ENCODE measurements at regions not wholly inside any gene's neighbourhood (a gene's known extent, or its start where the extent isn't known, plus 50 kb on each side); places are given as distances from the start of the nearest gene placed in this dataset.

- DNase-seq (ENCODE audit: low spot score in 2 of 2), result no peak
- no peaks in the 10 kb centered on the region for H3K4me1 ChIP-seq
- no peaks in the 10 kb centered on the region for H3K27me3 ChIP-seq
- peaks cover 0 to 19% of the 10 kb centered on the region in 2 donors for H3K9me3 ChIP-seq
- TF ChIP-seq POLR2AphosphoS5 (IDR thresholded peaks at IDR 0.05) (no peak), POLR2A (IDR thresholded peaks at IDR 0.05) (no peak), CTCF (IDR thresholded peaks at IDR 0.05) (no peak)
- H3K4me3 ChIP-seq, result no peak overlapping the region
- intact Hi-C loops (cut with DNase I; ENCODE audit: low total_unique reads), result no loop called here
- H3K36me3 ChIP-seq, result no peaks in the 10 kb centered on the region
- no peak overlapping the region for H3K27ac ChIP-seq
Measured at GRCh38 chr7:153388611-153389010, 629.1 kb downstream of the ACTR3B start.

- Histone ChIP-seq H3K36me3 (no peaks in the 10 kb centered on the region), H3K9me3 (peaks cover 0 to 19% of the 10 kb centered on the region in 2 donors), H3K27me3 (no peaks in the 10 kb centered on the region), H3K27ac (no peak overlapping the region), H3K4me1 (no peaks in the 10 kb centered on the region), H3K4me3 (no peak overlapping the region)
- TF ChIP-seq POLR2AphosphoS5 (IDR thresholded peaks at IDR 0.05) (no peak), CTCF (IDR thresholded peaks at IDR 0.05) (no peak), POLR2A (IDR thresholded peaks at IDR 0.05) (no peak)
- intact Hi-C loops (cut with DNase I; ENCODE audit: low total_unique reads), result no loop called here
- no peak for DNase-seq (ENCODE audit: low spot score in 2 of 2)
Measured at GRCh38 chr7:153389261-153389660, 629.7 kb downstream of the ACTR3B start.

- Histone ChIP-seq H3K36me3 (no peaks in the 10 kb centered on the region), H3K4me3 (no peak overlapping the region), H3K9me3 (peaks cover 0 to 19% of the 10 kb centered on the region in 2 donors), H3K4me1 (no peaks in the 10 kb centered on the region), H3K27me3 (no peaks in the 10 kb centered on the region), H3K27ac (no peak overlapping the region)
- intact Hi-C loops (cut with DNase I; ENCODE audit: low total_unique reads), result no loop called here
- no peak for DNase-seq (ENCODE audit: low spot score in 2 of 2)
- TF ChIP-seq CTCF (IDR thresholded peaks at IDR 0.05) (no peak), POLR2AphosphoS5 (IDR thresholded peaks at IDR 0.05) (no peak), POLR2A (IDR thresholded peaks at IDR 0.05) (no peak)
Measured at GRCh38 chr7:153390955-153391354, 631.4 kb downstream of the ACTR3B start.

- no peaks in the 10 kb centered on the region for H3K4me1 ChIP-seq
- no peak overlapping the region for H3K4me3 ChIP-seq
- H3K9me3 ChIP-seq, result peaks cover 3 to 19% of the 10 kb centered on the region in 2 donors
- TF ChIP-seq POLR2AphosphoS5 (IDR thresholded peaks at IDR 0.05), result no peak
- no peak for TF ChIP-seq CTCF (IDR thresholded peaks at IDR 0.05)
- TF ChIP-seq POLR2A (IDR thresholded peaks at IDR 0.05), result no peak
- no peak overlapping the region for H3K27ac ChIP-seq
- intact Hi-C loops (cut with DNase I; ENCODE audit: low total_unique reads), result no loop called here
- no peaks in the 10 kb centered on the region for H3K36me3 ChIP-seq
- no peak for DNase-seq (ENCODE audit: low spot score in 2 of 2)
- H3K27me3 ChIP-seq, result no peaks in the 10 kb centered on the region
Measured at GRCh38 chr7:153392726-153393125, 633.2 kb downstream of the ACTR3B start.

- DNase-seq (ENCODE audit: low spot score in 2 of 2), result no peak
- Histone ChIP-seq H3K27ac (no peak overlapping the region), H3K4me3 (no peak overlapping the region), H3K4me1 (no peaks in the 10 kb centered on the region), H3K36me3 (no peaks in the 10 kb centered on the region), H3K9me3 (peaks cover 3 to 19% of the 10 kb centered on the region in 2 donors), H3K27me3 (no peaks in the 10 kb centered on the region)
- no peak for TF ChIP-seq POLR2A (IDR thresholded peaks at IDR 0.05)
- no peak for TF ChIP-seq POLR2AphosphoS5 (IDR thresholded peaks at IDR 0.05)
- TF ChIP-seq CTCF (IDR thresholded peaks at IDR 0.05), result no peak
- intact Hi-C loops (cut with DNase I; ENCODE audit: low total_unique reads), result no loop called here
Measured at GRCh38 chr7:153393666-153394065, 634.1 kb downstream of the ACTR3B start.
